ENCODE measurements at regions not wholly inside any gene's neighbourhood (a gene's known extent, or its start where the extent isn't known, plus 50 kb on each side); places are given as distances from the start of the nearest gene placed in this dataset.

DNA sequence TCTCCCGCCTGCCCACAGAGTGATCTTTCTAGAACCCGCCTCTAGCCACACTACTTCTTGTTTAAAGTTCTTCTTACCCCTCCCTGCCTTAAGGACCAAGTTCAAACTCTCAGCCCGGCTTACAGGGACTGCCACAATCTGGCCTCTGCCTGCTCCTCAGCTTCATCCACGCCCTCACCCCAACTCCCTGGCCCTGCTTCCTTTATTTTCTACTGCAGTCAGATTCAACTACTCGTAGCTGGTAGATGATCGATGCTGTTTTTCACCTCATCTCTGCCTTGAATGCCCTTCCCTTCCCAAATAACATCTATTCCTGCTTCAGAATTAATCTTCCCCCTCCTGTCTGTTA is 508.5 kb downstream of the RPS24 start:
- Histone ChIP-seq H3K4me1 (ENCODE audit: insufficient read depth, low read length, poor library complexity, severe bottlenecking) (no peaks in the 10 kb centered on the region), H3K9me3 (ENCODE audit: low read length) (no peaks in the 10 kb centered on the region), H3K79me2 (ENCODE audit: insufficient read depth, low read depth, low read length) (no peaks in the 10 kb centered on the region), H3K27ac (ENCODE audit: low read depth, low read length, poor library complexity, severe bottlenecking) (no peak overlapping the region), H3K9me2 (ENCODE audit: insufficient read depth, low read length) (no peaks in the 10 kb centered on the region), H3K4me2 (ENCODE audit: low read length) (no peak overlapping the region), H3K4me3 (ENCODE audit: low read depth, low read length, poor library complexity, severe bottlenecking) (no peak overlapping the region), H4K20me1 (ENCODE audit: insufficient read depth, low read length) (no peaks in the 10 kb centered on the region), H3K36me3 (ENCODE audit: insufficient read depth, low read length) (no peaks in the 10 kb centered on the region), H2AFZ (ENCODE audit: low read length) (no peak overlapping the region)
- intact Hi-C loops (cut with micrococcal nuclease; ENCODE audit: unreplicated experiment), result no loop called here
- POLR2A ChIA-PET, result no interaction called here
- TF ChIP-seq EZH2phosphoT487 (IDR thresholded peaks at IDR 0.05; ENCODE audit: borderline replicate concordance, low read depth, low read length), result no peak
- no TSS peak for BruUV-seq (replicated peaks)
- DNase-seq (ENCODE audit: low spot score), result no peak
- CTCF ChIA-PET (ENCODE audit: unreplicated experiment), result no interaction called here

DNA sequence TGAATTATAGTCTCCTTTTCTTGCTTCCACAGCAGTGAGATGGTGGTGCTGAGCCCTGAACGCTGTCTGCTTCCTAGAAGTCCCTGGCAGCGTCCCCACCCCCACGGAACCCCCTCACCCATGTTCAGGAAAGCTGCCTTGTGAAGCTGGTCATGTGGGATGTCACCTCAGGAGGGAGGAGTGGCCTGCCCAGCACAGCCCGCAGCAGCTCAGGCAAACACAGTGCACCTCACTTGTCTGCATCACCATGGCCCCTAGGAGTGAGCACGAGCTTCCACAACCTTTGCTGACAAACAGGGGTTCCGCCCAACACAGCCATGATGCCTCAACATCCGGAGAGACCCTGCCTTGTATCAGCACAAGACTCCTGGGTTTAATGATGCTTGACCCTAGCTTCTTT is 508.9 kb downstream of the RPS24 start:
- DNase-seq (ENCODE audit: low spot score), result no peak
- ChIA-PET POLR2A (interaction anchor here (0.6 kb wide), 1 partner anchor 440 kb away, joined by 4 read pairs; no protein-coding TSS in a partner anchor), CTCF (ENCODE audit: unreplicated experiment) (no interaction called here)
- no peaks in the 10 kb centered on the region for H4K20me1 ChIP-seq (ENCODE audit: insufficient read depth, low read length)
- no peaks in the 10 kb centered on the region for H3K79me2 ChIP-seq (ENCODE audit: insufficient read depth, low read depth, low read length)
- no peak overlapping the region for H3K4me3 ChIP-seq (ENCODE audit: low read depth, low read length, poor library complexity, severe bottlenecking)
- no peaks in the 10 kb centered on the region for H3K9me2 ChIP-seq (ENCODE audit: insufficient read depth, low read length)
- no peak overlapping the region for H2AFZ ChIP-seq (ENCODE audit: low read length)
- intact Hi-C loops (cut with micrococcal nuclease; ENCODE audit: unreplicated experiment), result no loop called here
- no peaks in the 10 kb centered on the region for H3K36me3 ChIP-seq (ENCODE audit: insufficient read depth, low read length)
- no peak overlapping the region for H3K4me2 ChIP-seq (ENCODE audit: low read length)
- H3K27ac ChIP-seq (ENCODE audit: low read depth, low read length, poor library complexity, severe bottlenecking), result no peak overlapping the region
- no peaks in the 10 kb centered on the region for H3K9me3 ChIP-seq (ENCODE audit: low read length)
- TF ChIP-seq EZH2phosphoT487 (IDR thresholded peaks at IDR 0.05; ENCODE audit: borderline replicate concordance, low read depth, low read length), result no peak
- TF ChIP-seq, protein P1, sequence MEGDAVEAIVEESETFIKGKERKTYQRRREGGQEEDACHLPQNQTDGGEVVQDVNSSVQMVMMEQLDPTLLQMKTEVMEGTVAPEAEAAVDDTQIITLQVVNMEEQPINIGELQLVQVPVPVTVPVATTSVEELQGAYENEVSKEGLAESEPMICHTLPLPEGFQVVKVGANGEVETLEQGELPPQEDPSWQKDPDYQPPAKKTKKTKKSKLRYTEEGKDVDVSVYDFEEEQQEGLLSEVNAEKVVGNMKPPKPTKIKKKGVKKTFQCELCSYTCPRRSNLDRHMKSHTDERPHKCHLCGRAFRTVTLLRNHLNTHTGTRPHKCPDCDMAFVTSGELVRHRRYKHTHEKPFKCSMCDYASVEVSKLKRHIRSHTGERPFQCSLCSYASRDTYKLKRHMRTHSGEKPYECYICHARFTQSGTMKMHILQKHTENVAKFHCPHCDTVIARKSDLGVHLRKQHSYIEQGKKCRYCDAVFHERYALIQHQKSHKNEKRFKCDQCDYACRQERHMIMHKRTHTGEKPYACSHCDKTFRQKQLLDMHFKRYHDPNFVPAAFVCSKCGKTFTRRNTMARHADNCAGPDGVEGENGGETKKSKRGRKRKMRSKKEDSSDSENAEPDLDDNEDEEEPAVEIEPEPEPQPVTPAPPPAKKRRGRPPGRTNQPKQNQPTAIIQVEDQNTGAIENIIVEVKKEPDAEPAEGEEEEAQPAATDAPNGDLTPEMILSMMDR (conservative IDR thresholded peaks at IDR 0.05; ENCODE audit: low read length), result no peak
- no TSS peak for BruUV-seq (replicated peaks)
- H3K4me1 ChIP-seq (ENCODE audit: insufficient read depth, low read length, poor library complexity, severe bottlenecking), result no peaks in the 10 kb centered on the region

DNA sequence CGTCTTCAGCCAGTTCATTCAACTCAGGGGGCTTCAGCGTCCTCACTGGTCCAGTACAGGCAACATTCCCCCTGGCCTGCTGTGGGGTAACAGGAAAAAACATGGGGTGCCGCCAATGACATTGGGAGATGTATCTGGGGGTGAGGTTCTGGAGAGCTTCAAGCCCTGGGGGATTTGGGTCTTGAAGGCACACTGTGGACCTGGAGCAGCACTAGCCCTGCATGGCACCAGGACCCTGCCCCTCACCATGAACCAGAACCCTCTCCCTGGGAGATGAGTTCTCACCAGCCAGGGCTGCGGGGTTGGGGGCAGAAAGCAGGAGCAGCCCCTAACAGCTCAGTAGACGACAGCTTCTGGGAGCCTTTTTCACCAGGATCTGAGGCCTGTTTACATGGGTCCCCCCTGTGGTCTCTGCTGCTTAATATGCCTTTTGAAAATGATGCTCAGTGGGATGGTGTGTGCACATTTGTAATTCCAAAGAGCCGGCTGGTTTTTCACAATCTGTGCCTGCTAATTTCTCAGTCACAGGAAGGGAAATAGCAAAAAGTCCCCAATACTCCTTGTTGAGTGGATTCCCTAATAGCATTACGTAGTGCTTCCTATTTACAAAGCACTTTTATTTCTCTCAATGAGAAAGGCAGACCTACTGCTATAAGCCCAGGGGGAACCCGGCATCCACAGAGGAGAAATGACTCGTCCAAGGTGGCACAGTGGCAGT is 509.5 kb downstream of the RPS24 start:
- Histone ChIP-seq H3K79me2 (ENCODE audit: insufficient read depth, low read depth, low read length) (no peaks in the 10 kb centered on the region), H3K4me2 (ENCODE audit: low read length) (no peak overlapping the region), H3K27ac (ENCODE audit: low read depth, low read length, poor library complexity, severe bottlenecking) (no peak overlapping the region), H3K9me3 (ENCODE audit: low read length) (no peaks in the 10 kb centered on the region), H2AFZ (ENCODE audit: low read length) (no peak overlapping the region), H3K4me3 (ENCODE audit: low read depth, low read length, poor library complexity, severe bottlenecking) (no peak overlapping the region), H3K4me1 (ENCODE audit: insufficient read depth, low read length, poor library complexity, severe bottlenecking) (no peaks in the 10 kb centered on the region), H4K20me1 (ENCODE audit: insufficient read depth, low read length) (no peaks in the 10 kb centered on the region), H3K9me2 (ENCODE audit: insufficient read depth, low read length) (no peaks in the 10 kb centered on the region), H3K36me3 (ENCODE audit: insufficient read depth, low read length) (no peaks in the 10 kb centered on the region)
- TF ChIP-seq, protein P1 (conservative IDR thresholded peaks at IDR 0.05; ENCODE audit: low read length), result no peak
- TF ChIP-seq EZH2phosphoT487 (IDR thresholded peaks at IDR 0.05; ENCODE audit: borderline replicate concordance, low read depth, low read length), result no peak
- POLR2A ChIA-PET, result interaction anchor here (0.6 kb wide), 1 partner anchor 441 kb away, joined by 4 read pairs; no protein-coding TSS in a partner anchor
- intact Hi-C loops (cut with micrococcal nuclease; ENCODE audit: unreplicated experiment), result no loop called here
- CTCF ChIA-PET (ENCODE audit: unreplicated experiment), result no interaction called here
- DNase-seq (ENCODE audit: low spot score), result no peak
- no TSS peak for BruUV-seq (replicated peaks)

Measured in OCI-LY7 (cell line).